PFSK-1 (cell line): ENCODE measurements at regions not wholly inside any gene's neighbourhood (a gene's known extent, or its start where the extent isn't known, plus 50 kb on each side); places are given as distances from the start of the nearest gene placed in this dataset.

Experiments
- FOXP2 ChIP-seq: optimal IDR thresholded peaks from 2 replicates; pipeline ENCODE3; 2011; ENCODE audit warnings: borderline replicate concordance, control low read depth, inconsistent platforms; ENCODE audit not compliant: insufficient read depth; ENCODE audit errors: extremely low read length, extremely low read depth
- POLR2AphosphoS5 ChIP-seq: IDR thresholded peaks from 2 replicates; pipeline ENCODE4 v1.6.1; 2012; ENCODE audit warnings: low read depth, mild to moderate bottlenecking, control low read depth, low read length, moderate library complexity
- TAF1 ChIP-seq: IDR thresholded peaks from 2 replicates; pipeline ENCODE4 v1.6.1; 2012; ENCODE audit warnings: low read length, control low read depth, borderline replicate concordance; ENCODE audit not compliant: insufficient read depth
- TF ChIP-seq, protein P1 (sequence below), 2 experiments: IDR thresholded peaks; 2 replicates each; pipeline versions ENCODE4 v1.6.1 to v1.8.0; 2011 to 2012; ENCODE audit warnings: low read depth in 2 of 2, low read length in 2 of 2, control low read depth in 1 of 2, inconsistent platforms in 1 of 2, mild to moderate bottlenecking in 1 of 2, moderate library complexity in 1 of 2; ENCODE audit not compliant: insufficient read depth in 1 of 2

DNA sequence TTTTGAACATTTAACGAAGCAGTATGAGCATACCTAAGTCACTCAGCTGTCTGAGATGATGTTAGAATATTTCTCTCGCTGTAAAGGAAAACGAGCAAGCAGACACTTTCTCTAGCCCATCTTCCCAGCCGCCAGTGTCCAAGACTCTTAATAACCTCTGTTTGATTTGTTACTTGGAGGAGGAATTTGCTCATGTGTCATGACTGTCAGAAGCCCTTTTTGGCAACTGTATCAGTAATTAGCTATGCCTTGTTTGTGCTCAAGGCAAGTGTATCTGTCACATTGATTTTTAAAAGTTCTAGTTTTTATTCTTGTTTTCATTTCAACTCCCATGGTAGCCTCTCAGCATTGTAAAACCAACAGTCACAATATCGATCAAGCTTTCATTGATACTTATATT is 828.4 kb upstream of the SLC10A2 start:
- TF ChIP-seq, protein P1, sequence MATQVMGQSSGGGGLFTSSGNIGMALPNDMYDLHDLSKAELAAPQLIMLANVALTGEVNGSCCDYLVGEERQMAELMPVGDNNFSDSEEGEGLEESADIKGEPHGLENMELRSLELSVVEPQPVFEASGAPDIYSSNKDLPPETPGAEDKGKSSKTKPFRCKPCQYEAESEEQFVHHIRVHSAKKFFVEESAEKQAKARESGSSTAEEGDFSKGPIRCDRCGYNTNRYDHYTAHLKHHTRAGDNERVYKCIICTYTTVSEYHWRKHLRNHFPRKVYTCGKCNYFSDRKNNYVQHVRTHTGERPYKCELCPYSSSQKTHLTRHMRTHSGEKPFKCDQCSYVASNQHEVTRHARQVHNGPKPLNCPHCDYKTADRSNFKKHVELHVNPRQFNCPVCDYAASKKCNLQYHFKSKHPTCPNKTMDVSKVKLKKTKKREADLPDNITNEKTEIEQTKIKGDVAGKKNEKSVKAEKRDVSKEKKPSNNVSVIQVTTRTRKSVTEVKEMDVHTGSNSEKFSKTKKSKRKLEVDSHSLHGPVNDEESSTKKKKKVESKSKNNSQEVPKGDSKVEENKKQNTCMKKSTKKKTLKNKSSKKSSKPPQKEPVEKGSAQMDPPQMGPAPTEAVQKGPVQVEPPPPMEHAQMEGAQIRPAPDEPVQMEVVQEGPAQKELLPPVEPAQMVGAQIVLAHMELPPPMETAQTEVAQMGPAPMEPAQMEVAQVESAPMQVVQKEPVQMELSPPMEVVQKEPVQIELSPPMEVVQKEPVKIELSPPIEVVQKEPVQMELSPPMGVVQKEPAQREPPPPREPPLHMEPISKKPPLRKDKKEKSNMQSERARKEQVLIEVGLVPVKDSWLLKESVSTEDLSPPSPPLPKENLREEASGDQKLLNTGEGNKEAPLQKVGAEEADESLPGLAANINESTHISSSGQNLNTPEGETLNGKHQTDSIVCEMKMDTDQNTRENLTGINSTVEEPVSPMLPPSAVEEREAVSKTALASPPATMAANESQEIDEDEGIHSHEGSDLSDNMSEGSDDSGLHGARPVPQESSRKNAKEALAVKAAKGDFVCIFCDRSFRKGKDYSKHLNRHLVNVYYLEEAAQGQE (IDR thresholded peaks at IDR 0.05; ENCODE audit: insufficient read depth in 1 of 2, low read depth in 2 of 2, low read length in 2 of 2): no peak
- TF ChIP-seq POLR2AphosphoS5 (no peak), TAF1 (no peak), FOXP2 (no peak)
